Neural crest cell (in vitro differentiated cells): ENCODE measurements at regions not wholly inside any gene's neighbourhood (a gene's known extent, or its start where the extent isn't known, plus 50 kb on each side); places are given as distances from the start of the nearest gene placed in this dataset.

Experiments
- DNase-seq: peaks from one replicate; pipeline ENCODE4 v3.0.0; 2021; ENCODE audit warnings: low read depth, mixed read lengths, low spot score
- H3K27ac Mint-ChIP-seq: one replicate; pipeline ENCODE4 v1.8.0; 2021; ENCODE audit warnings: mild to moderate bottlenecking, mixed read lengths; ENCODE audit not compliant: unreplicated experiment
- H3K27me3 Mint-ChIP-seq: 2 replicates; pipeline ENCODE4 v1.8.0; 2021; ENCODE audit warnings: low read depth, mild to moderate bottlenecking, mixed read lengths
- H3K36me3 Mint-ChIP-seq: 2 replicates; pipeline ENCODE4 v1.8.0; 2021; ENCODE audit warnings: low read depth, mild to moderate bottlenecking, mixed read lengths
- H3K4me1 Mint-ChIP-seq: 2 replicates; pipeline ENCODE4 v1.8.0; 2021; ENCODE audit warnings: mixed read lengths
- H3K4me3 Mint-ChIP-seq: one replicate; pipeline ENCODE4 v1.8.0; 2021; ENCODE audit warnings: mild to moderate bottlenecking, mixed read lengths
- H3K9me3 Mint-ChIP-seq: 2 replicates; pipeline ENCODE4 v1.8.0; 2021; ENCODE audit warnings: mixed read lengths
- TF ChIP-seq, protein P1 (sequence below): fragments of 200-600 bp; sonication (generic); conservative IDR thresholded peaks from 2 replicates; pipeline ENCODE4 v1.5.0; 2021; ENCODE audit warnings: antibody characterized with exemption, mild to moderate bottlenecking

- H3K9me3 Mint-ChIP-seq, result no peaks in the 10 kb centered on the region
- no peak overlapping the region for H3K4me3 Mint-ChIP-seq
- TF ChIP-seq, protein P1, sequence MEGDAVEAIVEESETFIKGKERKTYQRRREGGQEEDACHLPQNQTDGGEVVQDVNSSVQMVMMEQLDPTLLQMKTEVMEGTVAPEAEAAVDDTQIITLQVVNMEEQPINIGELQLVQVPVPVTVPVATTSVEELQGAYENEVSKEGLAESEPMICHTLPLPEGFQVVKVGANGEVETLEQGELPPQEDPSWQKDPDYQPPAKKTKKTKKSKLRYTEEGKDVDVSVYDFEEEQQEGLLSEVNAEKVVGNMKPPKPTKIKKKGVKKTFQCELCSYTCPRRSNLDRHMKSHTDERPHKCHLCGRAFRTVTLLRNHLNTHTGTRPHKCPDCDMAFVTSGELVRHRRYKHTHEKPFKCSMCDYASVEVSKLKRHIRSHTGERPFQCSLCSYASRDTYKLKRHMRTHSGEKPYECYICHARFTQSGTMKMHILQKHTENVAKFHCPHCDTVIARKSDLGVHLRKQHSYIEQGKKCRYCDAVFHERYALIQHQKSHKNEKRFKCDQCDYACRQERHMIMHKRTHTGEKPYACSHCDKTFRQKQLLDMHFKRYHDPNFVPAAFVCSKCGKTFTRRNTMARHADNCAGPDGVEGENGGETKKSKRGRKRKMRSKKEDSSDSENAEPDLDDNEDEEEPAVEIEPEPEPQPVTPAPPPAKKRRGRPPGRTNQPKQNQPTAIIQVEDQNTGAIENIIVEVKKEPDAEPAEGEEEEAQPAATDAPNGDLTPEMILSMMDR, result no peak
- H3K4me1 Mint-ChIP-seq, result peaks cover 8% of the 10 kb centered on the region
- no peaks in the 10 kb centered on the region for H3K36me3 Mint-ChIP-seq
- no peak for DNase-seq
- H3K27ac Mint-ChIP-seq, result no peak overlapping the region
- no peaks in the 10 kb centered on the region for H3K27me3 Mint-ChIP-seq
Measured at GRCh38 chr1:55820501-55820900, 605.3 kb upstream of the USP24 start.

DNA sequence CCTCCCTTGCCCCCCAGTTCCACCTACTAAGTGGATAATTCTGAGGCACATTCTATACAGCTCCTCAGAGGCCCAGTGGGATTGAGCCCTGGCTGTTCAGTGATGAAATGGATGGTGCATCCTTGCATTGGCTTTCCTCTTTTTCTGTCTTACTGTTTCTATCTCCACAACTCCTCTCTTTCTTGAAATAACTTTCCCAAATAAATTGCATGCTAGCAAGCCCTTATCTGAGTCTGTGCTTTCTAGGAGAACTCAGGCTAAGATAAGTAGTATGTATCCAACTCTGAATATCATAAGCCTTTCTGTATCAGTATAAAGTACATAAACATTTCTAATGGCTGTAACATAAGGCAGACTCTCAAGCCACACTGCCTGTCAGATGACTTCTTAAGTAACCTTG is 603.8 kb upstream of the USP24 start:
- Mint-ChIP-seq H3K4me3 (no peak overlapping the region), H3K27ac (no peak overlapping the region)
- no peak for DNase-seq

DNA sequence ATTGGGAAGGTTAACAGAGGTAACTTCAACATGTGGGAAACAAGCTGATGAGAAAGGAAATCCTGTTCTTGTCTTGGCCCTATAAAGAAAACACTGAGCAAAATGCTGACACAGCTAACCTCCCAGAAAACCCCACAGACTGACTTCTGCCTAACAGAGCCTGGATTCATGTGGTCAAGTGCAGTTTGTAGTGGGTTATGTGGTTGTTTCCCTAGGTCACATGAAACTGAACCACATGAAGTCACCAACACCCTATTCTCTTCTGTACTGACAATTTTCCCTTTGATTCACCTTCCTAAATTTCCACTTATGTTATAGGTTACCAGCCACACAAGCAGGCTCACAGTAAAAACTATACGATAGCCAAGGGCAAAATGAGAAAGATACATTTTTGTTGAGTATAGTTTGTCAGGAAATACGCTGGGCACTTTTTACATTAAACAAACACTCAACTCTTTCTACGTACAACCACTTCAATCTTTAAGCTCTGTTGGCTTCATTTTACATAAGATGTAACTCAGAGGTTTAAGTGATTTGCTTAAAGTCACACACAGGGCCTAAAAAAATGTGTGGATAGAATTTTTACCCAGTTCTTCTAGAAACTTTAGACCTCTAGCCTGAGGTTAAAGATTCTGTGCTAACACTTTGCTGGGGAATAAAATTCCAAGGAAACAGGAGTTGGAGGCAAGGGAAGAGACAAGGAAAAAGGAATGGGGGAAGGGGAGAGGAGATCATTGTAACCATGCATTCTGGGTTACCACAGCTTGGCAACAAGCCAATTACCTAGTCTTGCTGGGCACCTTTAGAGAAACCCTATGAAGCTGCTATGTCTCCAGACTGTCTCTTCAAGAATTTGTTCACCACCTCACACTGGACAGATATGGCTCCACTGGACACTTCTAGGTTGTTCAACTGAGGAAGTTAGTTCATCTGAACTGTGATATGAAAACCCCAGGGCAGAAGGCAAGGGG is 601.6 kb upstream of the USP24 start:
- H3K27ac Mint-ChIP-seq, result peak overlapping the region; percentile 13
- no peaks in the 10 kb centered on the region for H3K9me3 Mint-ChIP-seq
- H3K36me3 Mint-ChIP-seq, result no peaks in the 10 kb centered on the region
- H3K4me3 Mint-ChIP-seq, result no peak overlapping the region
- H3K4me1 Mint-ChIP-seq, result peaks cover 8% of the 10 kb centered on the region
- DNase-seq, result no peak
- TF ChIP-seq, protein P1, result no peak
- H3K27me3 Mint-ChIP-seq, result no peaks in the 10 kb centered on the region

More for the DNA sequence above, 603.8 kb upstream of the USP24 start:
- no peaks in the 10 kb centered on the region for H3K27me3 Mint-ChIP-seq
- peaks cover 8% of the 10 kb centered on the region for H3K4me1 Mint-ChIP-seq
- H3K9me3 Mint-ChIP-seq, result no peaks in the 10 kb centered on the region
- TF ChIP-seq, protein P1, result no peak
- H3K36me3 Mint-ChIP-seq, result no peaks in the 10 kb centered on the region

- H3K9me3 Mint-ChIP-seq, result no peaks in the 10 kb centered on the region
- no peak overlapping the region for H3K27ac Mint-ChIP-seq
- H3K27me3 Mint-ChIP-seq, result no peaks in the 10 kb centered on the region
- H3K36me3 Mint-ChIP-seq, result no peaks in the 10 kb centered on the region
- peaks cover 8% of the 10 kb centered on the region for H3K4me1 Mint-ChIP-seq
- TF ChIP-seq, protein P1, result no peak
- DNase-seq, result no peak
- no peak overlapping the region for H3K4me3 Mint-ChIP-seq
Measured at GRCh38 chr1:55815745-55816455, 600.7 kb upstream of the USP24 start.

DNA sequence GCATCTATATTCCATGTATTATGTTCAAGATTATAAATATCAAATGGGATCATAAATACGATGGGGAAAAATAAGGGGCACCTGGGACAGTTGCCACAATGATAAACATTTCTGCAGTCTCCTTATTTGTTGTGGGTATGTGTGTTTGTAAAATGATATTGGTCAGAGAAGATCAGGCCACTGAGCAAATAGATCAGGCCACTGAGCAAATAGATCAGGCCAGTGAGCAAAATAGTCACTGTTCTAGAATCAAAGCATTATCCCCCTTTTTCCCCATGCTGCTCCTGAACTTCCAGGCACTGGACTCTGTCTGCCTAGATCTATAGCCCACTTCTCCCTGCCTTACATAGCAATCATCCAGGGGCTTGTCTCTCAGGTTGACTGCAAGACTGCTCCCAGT is 599.8 kb upstream of the USP24 start:
- Mint-ChIP-seq H3K27me3 (no peaks in the 10 kb centered on the region), H3K27ac (no peak overlapping the region), H3K4me3 (no peak overlapping the region), H3K36me3 (peaks cover 2% of the 10 kb centered on the region), H3K4me1 (peaks cover 8% of the 10 kb centered on the region), H3K9me3 (no peaks in the 10 kb centered on the region)
- DNase-seq, result no peak
- TF ChIP-seq, protein P1, result no peak
